Jurkat, Clone E6-1 (cell line): ENCODE measurements at regions not wholly inside any gene's neighbourhood (a gene's known extent, or its start where the extent isn't known, plus 50 kb on each side); places are given as distances from the start of the nearest gene placed in this dataset.

Experiments used
- DNase-seq: peaks from one replicate; pipeline ENCODE4 v3.0.0-alpha.2; 2011; ENCODE audit warnings: low read depth, low spot score
- H3K4me3 ChIP-seq: 2 replicates; pipeline ENCODE4 v1.5.1; 2011; ENCODE audit warnings: mild to moderate bottlenecking, low read length, control low read depth, moderate library complexity

DNA sequence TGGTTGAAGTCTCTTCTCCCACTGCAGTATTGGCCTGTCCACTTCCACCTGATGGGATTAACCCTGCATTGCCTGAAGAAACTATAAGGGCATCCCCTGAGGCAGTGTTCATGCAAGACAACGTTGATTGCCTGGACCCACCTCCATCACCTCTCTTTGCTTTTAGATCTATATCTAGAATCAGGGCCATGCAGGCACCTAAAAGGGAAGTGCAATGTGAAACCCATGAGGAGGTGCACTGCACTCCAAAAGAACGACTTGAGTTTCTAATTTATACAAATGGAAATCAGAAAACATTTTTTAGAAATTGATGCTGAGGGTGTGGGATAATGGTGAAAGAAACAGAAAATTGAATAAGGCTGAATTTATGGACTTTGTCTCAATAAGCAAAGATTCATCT is 694.4 kb downstream of the TRAM1L1 start:
- no peak for DNase-seq

GRCh38 chr4:116389139-116389538 is 696.2 kb downstream of the TRAM1L1 start:
- H3K4me3 ChIP-seq: no peak overlapping the region
- DNase-seq: no peak

More for the DNA sequence above, 694.4 kb downstream of the TRAM1L1 start:
- H3K4me3 ChIP-seq: no peak overlapping the region

DNA sequence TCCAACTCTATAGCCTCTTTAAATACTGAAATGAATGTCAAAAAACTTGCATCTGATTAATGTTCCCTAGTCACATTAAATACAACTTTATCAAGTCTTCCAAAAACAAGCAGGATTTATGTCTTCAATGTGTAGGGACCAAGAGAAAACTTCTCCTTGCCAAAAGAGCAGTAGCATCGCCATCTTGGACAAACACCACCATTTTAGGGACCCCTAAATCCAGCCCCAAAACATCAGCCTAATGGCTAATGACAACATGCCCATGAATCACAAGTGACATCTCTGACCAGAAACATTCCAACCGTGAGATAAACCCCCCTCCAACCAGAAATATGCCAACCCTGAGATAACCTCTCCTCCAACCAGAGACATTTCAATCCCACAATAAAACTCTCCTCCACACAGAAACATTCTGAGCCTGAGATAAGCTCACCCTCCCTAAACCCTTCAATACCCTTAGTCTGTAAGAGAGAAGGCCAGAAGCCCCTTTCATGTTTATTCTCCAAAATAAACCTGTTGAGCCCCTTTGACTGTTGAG is 697.4 kb downstream of the TRAM1L1 start:
- DNase-seq: no peak
- H3K4me3 ChIP-seq: no peak overlapping the region

- no peak overlapping the region for H3K4me3 ChIP-seq
- DNase-seq: no peak
These were observed 698.5 kb downstream of the TRAM1L1 start for GRCh38 chr4:116386856-116387255.

DNA sequence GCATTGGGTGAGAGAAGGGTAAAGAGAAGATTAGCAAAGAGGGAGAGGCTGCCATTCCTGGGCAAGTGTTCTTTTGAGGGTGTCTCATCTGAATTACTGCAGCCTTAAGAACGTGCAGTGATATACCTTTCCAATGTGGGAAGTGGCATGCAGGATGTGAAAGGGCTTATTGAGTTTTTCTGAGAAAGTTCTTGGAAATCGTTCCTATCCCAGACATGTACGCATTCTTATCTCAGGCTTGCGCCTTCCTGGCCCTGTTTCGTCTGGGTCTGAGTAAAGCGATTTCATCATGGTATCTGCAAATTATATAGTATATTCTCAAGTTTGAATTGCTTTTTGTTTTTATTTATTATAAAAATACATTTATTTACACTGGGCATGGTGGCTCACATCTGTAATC is 699.8 kb downstream of the TRAM1L1 start:
- H3K4me3 ChIP-seq: no peak overlapping the region
- DNase-seq: no peak

- DNase-seq: no peak
- H3K4me3 ChIP-seq: no peak overlapping the region
These were observed 710.6 kb downstream of the TRAM1L1 start for GRCh38 chr4:116374815-116375214.

GRCh38 chr4:116362583-116362982 is 722.8 kb downstream of the TRAM1L1 start:
- DNase-seq: no peak
- H3K4me3 ChIP-seq: no peak overlapping the region

- H3K4me3 ChIP-seq: no peak overlapping the region
- no peak for DNase-seq
These were observed 723.6 kb downstream of the TRAM1L1 start for GRCh38 chr4:116361790-116362189.

GRCh38 chr4:116358633-116359222 is 726.6 kb downstream of the TRAM1L1 start:
- no peak overlapping the region for H3K4me3 ChIP-seq
- DNase-seq: peak; percentile 61

GRCh38 chr4:116357758-116358157 is 727.6 kb downstream of the TRAM1L1 start:
- no peak overlapping the region for H3K4me3 ChIP-seq
- peak; percentile 42 for DNase-seq

DNA sequence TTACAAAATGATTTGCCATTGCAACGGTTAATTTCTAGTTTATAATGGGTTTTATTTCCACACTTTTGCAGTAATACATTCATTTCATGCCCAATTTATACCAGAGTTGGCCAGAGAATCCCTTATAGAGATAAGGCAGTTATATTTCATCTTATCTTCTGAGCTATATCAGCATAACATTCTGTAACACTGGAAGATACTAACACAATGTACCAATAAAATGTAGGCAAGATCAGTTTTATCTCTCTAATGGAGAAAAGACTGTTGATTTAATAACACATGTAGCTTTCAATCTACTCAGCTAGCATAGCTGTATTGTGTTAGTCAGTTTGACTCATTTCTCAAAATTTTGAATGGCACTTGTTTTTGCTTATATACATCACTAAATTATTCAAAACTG is 738.6 kb downstream of the TRAM1L1 start:
- DNase-seq: no peak
- H3K4me3 ChIP-seq: no peak overlapping the region

DNA sequence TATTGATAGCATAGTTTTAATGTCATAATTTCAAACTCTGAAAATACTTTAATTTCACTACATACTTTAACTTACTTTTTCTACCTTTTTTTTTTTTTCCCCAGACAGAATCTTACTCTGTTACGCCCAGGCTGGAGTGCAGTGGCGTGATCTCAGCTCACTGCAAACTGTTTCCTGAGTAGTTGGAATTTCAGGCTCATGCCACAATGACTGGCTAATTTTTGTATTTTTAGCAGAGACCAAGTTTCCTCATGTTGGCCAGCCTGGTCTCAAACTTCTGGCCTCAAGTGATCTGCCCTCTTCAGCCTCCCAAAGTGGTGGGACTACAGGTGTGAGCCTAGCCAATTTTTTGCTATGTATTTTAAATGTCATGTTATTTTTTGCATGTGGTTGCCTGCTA is 741.6 kb downstream of the TRAM1L1 start:
- no peak overlapping the region for H3K4me3 ChIP-seq
- no peak for DNase-seq

DNA sequence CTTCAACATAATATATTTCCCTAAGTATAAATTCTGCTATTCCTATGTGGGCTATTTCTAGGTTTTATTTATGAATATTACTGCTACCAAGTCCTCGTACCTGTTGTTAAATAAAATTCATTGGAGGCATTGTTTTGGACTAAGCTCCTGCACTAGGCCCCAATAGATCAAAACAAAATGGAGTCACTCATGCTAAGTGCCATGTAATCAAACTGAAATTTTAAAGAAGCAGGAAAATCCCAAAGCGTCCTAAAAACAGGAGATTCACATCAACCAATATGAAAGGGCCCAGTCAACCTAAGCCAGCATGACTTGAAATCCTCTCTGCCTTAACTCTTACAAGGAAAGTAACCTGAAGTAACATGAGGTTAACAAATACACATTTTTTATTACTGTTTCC is 743.2 kb downstream of the TRAM1L1 start:
- DNase-seq: no peak
- H3K4me3 ChIP-seq: no peak overlapping the region

DNA sequence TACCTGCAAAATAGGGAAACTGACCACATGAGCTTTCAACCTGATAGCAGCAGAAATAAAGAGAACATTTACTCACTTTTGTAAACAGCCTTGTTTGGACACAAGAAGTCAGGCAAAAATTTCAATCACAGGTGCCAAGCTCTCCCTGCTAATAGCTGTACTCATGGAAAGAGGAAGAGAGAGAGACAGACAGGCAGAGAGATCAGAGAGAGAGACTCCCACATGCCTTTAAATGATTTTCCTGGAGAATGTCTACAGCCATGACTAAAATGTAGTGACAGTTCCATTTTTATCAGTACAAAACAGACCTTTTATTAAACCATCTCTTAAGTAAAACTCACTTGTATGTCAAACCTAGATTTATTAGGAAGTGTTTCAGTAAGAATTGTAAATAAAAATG is 752.9 kb downstream of the TRAM1L1 start:
- no peak for DNase-seq
- no peak overlapping the region for H3K4me3 ChIP-seq

- H3K4me3 ChIP-seq: no peak overlapping the region
- DNase-seq: no peak
These were observed 757.0 kb downstream of the TRAM1L1 start for GRCh38 chr4:116328261-116328860.

DNA sequence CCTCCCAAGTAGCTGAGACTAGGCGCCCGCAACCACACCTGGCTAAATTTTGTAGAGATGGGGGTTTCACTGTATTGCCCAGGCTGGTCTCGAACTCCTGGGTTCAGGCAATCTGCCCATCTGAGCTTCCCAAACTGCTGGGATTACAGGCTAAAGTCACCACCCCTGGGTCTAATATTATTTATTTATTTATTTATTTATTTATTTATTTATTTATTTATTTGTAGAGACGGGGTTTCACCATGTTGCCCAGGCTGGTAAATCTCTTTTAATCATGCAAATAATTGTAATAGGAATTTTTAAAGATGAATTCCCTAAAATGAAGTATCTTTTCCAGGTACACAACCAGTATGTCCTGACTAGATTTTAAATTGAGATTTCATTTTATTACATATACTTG is 761.8 kb downstream of the TRAM1L1 start:
- DNase-seq: no peak
- H3K4me3 ChIP-seq: no peak overlapping the region

DNA sequence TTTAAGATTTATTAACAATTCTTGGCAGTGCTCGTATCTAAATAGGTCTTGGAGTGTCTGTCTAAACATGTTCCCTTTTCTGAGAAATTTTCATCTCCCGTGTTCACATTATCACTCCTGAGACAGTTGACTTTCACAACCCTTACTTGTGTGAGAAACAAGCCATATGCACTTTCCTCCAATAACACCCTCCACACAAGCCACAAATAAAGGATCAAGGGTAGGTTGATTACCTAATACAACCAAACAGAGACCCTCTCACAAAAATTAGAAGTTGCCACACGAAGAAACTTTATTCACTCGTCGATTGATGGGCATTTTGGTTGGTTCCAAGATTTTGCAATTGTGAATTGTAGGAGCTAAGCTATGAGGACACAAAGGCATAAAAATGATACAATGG is 763.9 kb downstream of the TRAM1L1 start:
- no peak for DNase-seq
- no peak overlapping the region for H3K4me3 ChIP-seq

- DNase-seq: no peak
- no peak overlapping the region for H3K4me3 ChIP-seq
These were observed 764.5 kb downstream of the TRAM1L1 start for GRCh38 chr4:116320859-116321258.

GRCh38 chr4:116303736-116304188 is 781.6 kb downstream of the TRAM1L1 start:
- no peak for DNase-seq
- no peak overlapping the region for H3K4me3 ChIP-seq

DNA sequence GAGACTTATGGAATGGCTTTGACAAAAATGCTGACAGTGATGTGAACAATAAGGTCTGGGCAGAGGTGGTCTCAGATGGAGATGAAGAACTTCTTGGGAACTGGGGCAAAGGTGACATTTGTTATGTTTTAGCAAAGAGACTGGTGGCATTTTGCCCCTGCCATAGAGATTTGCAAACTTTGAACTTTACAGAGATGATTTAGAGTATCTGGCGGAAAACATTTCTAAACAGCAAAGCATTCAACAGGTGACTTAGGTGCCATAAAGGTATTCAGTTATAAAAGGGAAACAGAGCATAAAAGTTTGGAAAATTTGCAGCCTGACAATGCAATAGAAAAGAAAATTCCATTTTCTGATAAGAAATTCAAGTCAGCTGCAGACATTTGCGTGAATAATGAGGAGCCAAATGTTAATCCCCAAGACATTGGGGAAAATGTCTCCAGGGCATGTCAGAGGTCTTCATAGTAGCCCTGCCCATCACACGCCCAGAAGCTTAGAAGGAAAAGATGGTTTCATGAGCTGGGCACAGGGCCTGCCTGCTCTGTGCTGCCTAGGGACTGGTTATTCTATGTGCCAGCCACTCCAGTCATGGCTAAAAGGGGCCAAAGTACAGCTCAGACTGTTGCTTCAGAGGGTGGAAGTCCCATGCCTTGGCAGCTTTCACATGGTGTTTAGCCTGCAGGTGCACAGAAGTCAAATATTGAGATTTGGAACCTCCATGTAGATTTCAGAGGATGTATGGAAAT is 782.2 kb downstream of the TRAM1L1 start:
- no peak for DNase-seq
- no peak overlapping the region for H3K4me3 ChIP-seq
